ENCODE measurements at regions not wholly inside any gene's neighbourhood (a gene's known extent, or its start where the extent isn't known, plus 50 kb on each side); places are given as distances from the start of the nearest gene placed in this dataset.

- Mint-ChIP-seq H3K36me3 (no peaks in the 10 kb centered on the region), H3K27ac (no peak overlapping the region), H3K4me3 (no peak overlapping the region), H3K4me1 (peaks cover 0 to 11% (median 6%) of the 10 kb centered on the region in 3 donors), H3K9me3 (no peaks in the 10 kb centered on the region), H3K27me3 (no peaks in the 10 kb centered on the region)
- DNase-seq (no peak), ATAC-seq (ENCODE audit: low read depth in 2 of 2) (no peak)
Measured at GRCh38 chr3:177429079-177429478, 231.8 kb upstream of the TBL1XR1 start.

- no peaks in the 10 kb centered on the region for H3K27me3 Mint-ChIP-seq
- ATAC-seq (ENCODE audit: low read depth in 2 of 2), result no peak
- no peaks in the 10 kb centered on the region for H3K36me3 Mint-ChIP-seq
- no peak overlapping the region for H3K4me3 Mint-ChIP-seq
- no peaks in the 10 kb centered on the region for H3K9me3 Mint-ChIP-seq
- no peak for DNase-seq
- H3K27ac Mint-ChIP-seq, result no peak overlapping the region
- peaks cover 0 to 10% (median 6%) of the 10 kb centered on the region in 3 donors for H3K4me1 Mint-ChIP-seq
Measured at GRCh38 chr3:177429771-177430170, 232.5 kb upstream of the TBL1XR1 start.

GRCh38 chr3:177430653-177431052 lies 233.4 kb upstream of the TBL1XR1 start:
- no peaks in the 10 kb centered on the region for H3K36me3 Mint-ChIP-seq
- H3K4me3 Mint-ChIP-seq, result no peak overlapping the region
- no peak overlapping the region for H3K27ac Mint-ChIP-seq
- DNase-seq (no peak), ATAC-seq (ENCODE audit: low read depth in 2 of 2) (no peak)
- H3K27me3 Mint-ChIP-seq, result no peaks in the 10 kb centered on the region
- H3K4me1 Mint-ChIP-seq, result peaks cover 0 to 6% (median 6%) of the 10 kb centered on the region in 3 donors
- no peaks in the 10 kb centered on the region for H3K9me3 Mint-ChIP-seq

GRCh38 chr3:177431525-177432176 lies 234.4 kb upstream of the TBL1XR1 start:
- Mint-ChIP-seq H3K27me3 (no peaks in the 10 kb centered on the region), H3K27ac (no peak overlapping the region), H3K9me3 (no peaks in the 10 kb centered on the region), H3K4me3 (no peak overlapping the region), H3K4me1 (peaks cover 0 to 6% (median 6%) of the 10 kb centered on the region in 3 donors), H3K36me3 (no peaks in the 10 kb centered on the region)
- DNase-seq (no peak), ATAC-seq (ENCODE audit: low read depth in 2 of 2) (no peak)

- Mint-ChIP-seq H3K9me3 (no peaks in the 10 kb centered on the region), H3K27ac (no peak overlapping the region), H3K27me3 (no peaks in the 10 kb centered on the region), H3K4me1 (no peaks in the 10 kb centered on the region), H3K36me3 (no peaks in the 10 kb centered on the region), H3K4me3 (no peak overlapping the region)
- ATAC-seq (ENCODE audit: low read depth in 2 of 2) (no peak), DNase-seq (no peak)
Measured at GRCh38 chr3:177435301-177435700, 238.0 kb upstream of the TBL1XR1 start.

- Mint-ChIP-seq H3K27me3 (no peaks in the 10 kb centered on the region), H3K4me3 (no peak overlapping the region), H3K4me1 (peaks cover 10 to 14% (median 11%) of the 10 kb centered on the region in 3 donors), H3K36me3 (no peaks in the 10 kb centered on the region), H3K9me3 (no peaks in the 10 kb centered on the region), H3K27ac (no peak overlapping the region)
- DNase-seq (no peak), ATAC-seq (ENCODE audit: low read depth in 2 of 2) (no peak)
Measured at GRCh38 chr3:177437513-177438337, 240.4 kb upstream of the TBL1XR1 start.

- Mint-ChIP-seq H3K27me3 (no peaks in the 10 kb centered on the region), H3K4me3 (no peak overlapping the region), H3K4me1 (peaks cover 11 to 22% (median 11%) of the 10 kb centered on the region in 3 donors), H3K36me3 (no peaks in the 10 kb centered on the region), H3K9me3 (no peaks in the 10 kb centered on the region), H3K27ac (no peak overlapping the region)
- no peak for ATAC-seq (ENCODE audit: low read depth in 2 of 2)
- DNase-seq, result no peak
Measured at GRCh38 chr3:177438596-177439220, 241.4 kb upstream of the TBL1XR1 start.

- H3K9me3 Mint-ChIP-seq, result no peaks in the 10 kb centered on the region
- H3K27ac Mint-ChIP-seq, result no peak overlapping the region
- H3K36me3 Mint-ChIP-seq, result no peaks in the 10 kb centered on the region
- H3K27me3 Mint-ChIP-seq, result no peaks in the 10 kb centered on the region
- DNase-seq (no peak), ATAC-seq (ENCODE audit: low read depth in 2 of 2) (no peak)
- H3K4me1 Mint-ChIP-seq, result peaks cover 11 to 22% (median 14%) of the 10 kb centered on the region in 3 donors
- no peak overlapping the region for H3K4me3 Mint-ChIP-seq
Measured at GRCh38 chr3:177439694-177440269, 242.5 kb upstream of the TBL1XR1 start.

- no peaks in the 10 kb centered on the region for H3K27me3 Mint-ChIP-seq
- H3K9me3 Mint-ChIP-seq, result no peaks in the 10 kb centered on the region
- ATAC-seq (ENCODE audit: low read depth in 2 of 2) (no peak), DNase-seq (no peak)
- no peak overlapping the region for H3K27ac Mint-ChIP-seq
- no peak overlapping the region for H3K4me3 Mint-ChIP-seq
- H3K36me3 Mint-ChIP-seq, result no peaks in the 10 kb centered on the region
- H3K4me1 Mint-ChIP-seq, result peaks cover 11 to 22% (median 14%) of the 10 kb centered on the region in 3 donors
Measured at GRCh38 chr3:177440456-177441104, 243.3 kb upstream of the TBL1XR1 start.

- H3K36me3 Mint-ChIP-seq, result no peaks in the 10 kb centered on the region
- no peak overlapping the region for H3K27ac Mint-ChIP-seq
- H3K9me3 Mint-ChIP-seq, result no peaks in the 10 kb centered on the region
- H3K27me3 Mint-ChIP-seq, result no peaks in the 10 kb centered on the region
- DNase-seq, result no peak
- no peak for ATAC-seq (ENCODE audit: low read depth in 2 of 2)
- no peak overlapping the region for H3K4me3 Mint-ChIP-seq
- peaks cover 11 to 22% (median 14%) of the 10 kb centered on the region in 3 donors for H3K4me1 Mint-ChIP-seq
Measured at GRCh38 chr3:177441276-177441812, 244.1 kb upstream of the TBL1XR1 start.

GRCh38 chr3:177441813-177442646 lies 244.7 kb upstream of the TBL1XR1 start:
- no peaks in the 10 kb centered on the region for H3K9me3 Mint-ChIP-seq
- DNase-seq (peak; percentile 62), ATAC-seq (ENCODE audit: low read depth in 2 of 2) (peak; percentile 99)
- H3K4me3 Mint-ChIP-seq, result peak overlapping the region in 1 of 8 donors; percentile 6
- no peaks in the 10 kb centered on the region for H3K27me3 Mint-ChIP-seq
- peaks cover 11 to 22% (median 14%) of the 10 kb centered on the region in 3 donors for H3K4me1 Mint-ChIP-seq
- no peaks in the 10 kb centered on the region for H3K36me3 Mint-ChIP-seq
- peak overlapping the region in 5 of 6 donors; percentile 18 to 96 (median 33) for H3K27ac Mint-ChIP-seq

- Mint-ChIP-seq H3K4me3 (no peak overlapping the region), H3K9me3 (no peaks in the 10 kb centered on the region), H3K27me3 (no peaks in the 10 kb centered on the region), H3K36me3 (no peaks in the 10 kb centered on the region), H3K27ac (no peak overlapping the region), H3K4me1 (peaks cover 14 to 22% (median 15%) of the 10 kb centered on the region in 3 donors)
- DNase-seq (no peak), ATAC-seq (ENCODE audit: low read depth in 2 of 2) (no peak)
Measured at GRCh38 chr3:177443469-177443868, 246.2 kb upstream of the TBL1XR1 start.

All from naive B cell (primary cell).